ENCODE measurements at regions not wholly inside any gene's neighbourhood (a gene's known extent, or its start where the extent isn't known, plus 50 kb on each side); places are given as distances from the start of the nearest gene placed in this dataset.

GRCh38 chr3:34256791-34257190 lies 458.4 kb downstream of the PDCD6IP start:
- no peak overlapping the region for H3K27ac ChIP-seq (ENCODE audit: low read length)
- DNase-seq: no peak
- H3K27me3 ChIP-seq (ENCODE audit: control insufficient read depth, insufficient read depth): no peaks in the 10 kb centered on the region
- intact Hi-C loops (cut with DNase I): loop anchor here in 1 of 4 donors (10.0 kb wide), 1 partner anchor 428 kb away; no protein-coding TSS in a partner anchor
- peaks cover 2% of the 10 kb centered on the region for H3K4me1 ChIP-seq (ENCODE audit: control insufficient read depth, insufficient read depth, low read length)
- ATAC-seq: no peak
- no peaks in the 10 kb centered on the region for H3K9me3 ChIP-seq (ENCODE audit: control insufficient read depth, low read length)
- H3K4me3 ChIP-seq (ENCODE audit: low read length): no peak overlapping the region
- WGBS: 74% methylated on average over 2 of the region's 2 CpGs

DNA sequence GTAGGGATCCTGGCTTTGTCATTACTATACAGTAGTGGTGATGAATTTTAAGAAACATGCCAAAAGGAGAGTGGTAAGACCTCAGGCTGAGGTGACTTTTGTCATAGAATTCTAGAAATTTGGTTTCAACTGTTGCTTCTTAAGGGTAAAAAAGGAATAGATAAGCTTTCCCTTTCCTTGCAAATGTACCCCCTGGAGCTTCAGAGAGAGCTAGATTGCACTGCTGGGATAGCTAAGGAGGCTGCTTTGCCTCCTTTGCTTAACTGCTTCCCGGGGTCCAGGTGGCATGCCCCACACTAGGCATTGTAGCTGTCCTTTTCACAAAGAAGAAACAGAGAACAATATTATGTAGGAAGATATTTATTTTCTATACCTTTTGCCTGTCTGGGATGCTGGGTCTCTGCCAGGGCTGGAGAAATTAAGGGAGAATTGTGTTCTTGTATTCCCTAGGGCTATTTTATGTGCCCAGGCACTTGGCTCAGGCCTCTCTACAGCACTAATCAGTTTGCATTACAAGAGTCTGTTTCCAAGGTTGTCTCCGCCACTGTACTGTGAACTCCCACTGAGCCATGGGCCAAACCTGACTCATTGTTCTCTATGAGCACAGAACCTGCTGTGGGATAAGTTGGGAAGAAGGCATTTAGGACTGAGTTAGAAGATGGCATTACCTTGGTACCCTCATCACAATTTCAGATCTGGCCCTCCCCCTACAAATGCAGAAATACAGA lies 460.0 kb downstream of the PDCD6IP start:
- 82% methylated on average over 2 of the region's 2 CpGs for WGBS
- ATAC-seq: no peak
- H3K27ac ChIP-seq (ENCODE audit: low read length): no peak overlapping the region

GRCh38 chr3:34260271-34261000 lies 462.0 kb downstream of the PDCD6IP start:
- Histone ChIP-seq H3K4me3 (ENCODE audit: low read length) (no peak overlapping the region), H3K4me1 (ENCODE audit: control insufficient read depth, insufficient read depth, low read length) (peaks cover 2% of the 10 kb centered on the region), H3K27ac (ENCODE audit: low read length) (no peak overlapping the region), H3K9me3 (ENCODE audit: control insufficient read depth, low read length) (no peaks in the 10 kb centered on the region), H3K27me3 (ENCODE audit: control insufficient read depth, insufficient read depth) (no peaks in the 10 kb centered on the region)
- WGBS: 84% methylated on average over 2 of the region's 2 CpGs
- intact Hi-C loops (cut with DNase I): loop anchor here in 3 of 4 donors (2.0 to 10.0 kb wide), 2 partner anchors 418 to 424 kb away; no protein-coding TSS in a partner anchor
- no peak for ATAC-seq
- DNase-seq: peak; percentile 38 to 74 (median 40)

More for the DNA sequence above, 460.0 kb downstream of the PDCD6IP start:
- no peaks in the 10 kb centered on the region for H3K27me3 ChIP-seq (ENCODE audit: control insufficient read depth, insufficient read depth)
- H3K4me3 ChIP-seq (ENCODE audit: low read length): no peak overlapping the region
- no peaks in the 10 kb centered on the region for H3K9me3 ChIP-seq (ENCODE audit: control insufficient read depth, low read length)
- intact Hi-C loops (cut with DNase I): loop anchor here in 1 of 4 donors (10.0 kb wide), 1 partner anchor 426 kb away; no protein-coding TSS in a partner anchor
- H3K4me1 ChIP-seq (ENCODE audit: control insufficient read depth, insufficient read depth, low read length): peaks cover 2% of the 10 kb centered on the region
- DNase-seq: no peak

GRCh38 chr3:34261001-34261385 lies 462.6 kb downstream of the PDCD6IP start:
- no peaks in the 10 kb centered on the region for H3K9me3 ChIP-seq (ENCODE audit: control insufficient read depth, low read length)
- no peaks in the 10 kb centered on the region for H3K27me3 ChIP-seq (ENCODE audit: control insufficient read depth, insufficient read depth)
- no peak overlapping the region for H3K27ac ChIP-seq (ENCODE audit: low read length)
- DNase-seq (no peak), ATAC-seq (no peak)
- peaks cover 2% of the 10 kb centered on the region for H3K4me1 ChIP-seq (ENCODE audit: control insufficient read depth, insufficient read depth, low read length)
- intact Hi-C loops (cut with DNase I): loop anchor here in 3 of 4 donors (2.0 to 10.0 kb wide), 2 partner anchors 418 to 424 kb away; no protein-coding TSS in a partner anchor
- H3K4me3 ChIP-seq (ENCODE audit: low read length): no peak overlapping the region
- 62% methylated on average over 1 of the region's 1 CpG for WGBS

GRCh38 chr3:34263101-34263621 lies 464.7 kb downstream of the PDCD6IP start:
- Histone ChIP-seq H3K9me3 (ENCODE audit: control insufficient read depth, low read length) (no peaks in the 10 kb centered on the region), H3K4me1 (ENCODE audit: control insufficient read depth, insufficient read depth, low read length) (no peaks in the 10 kb centered on the region), H3K27ac (ENCODE audit: low read length) (no peak overlapping the region), H3K4me3 (ENCODE audit: low read length) (no peak overlapping the region), H3K27me3 (ENCODE audit: control insufficient read depth, insufficient read depth) (no peaks in the 10 kb centered on the region)
- ATAC-seq (peak in 1 of 2 donors; percentile 52), DNase-seq (peak in 1 of 3 donors; percentile 35)
- intact Hi-C loops (cut with DNase I): loop anchor here in 2 of 4 donors (10.0 kb wide), 1 partner anchor 422 kb away; no protein-coding TSS in a partner anchor
- 2% methylated on average over 4 of the region's 4 CpGs for WGBS

DNA sequence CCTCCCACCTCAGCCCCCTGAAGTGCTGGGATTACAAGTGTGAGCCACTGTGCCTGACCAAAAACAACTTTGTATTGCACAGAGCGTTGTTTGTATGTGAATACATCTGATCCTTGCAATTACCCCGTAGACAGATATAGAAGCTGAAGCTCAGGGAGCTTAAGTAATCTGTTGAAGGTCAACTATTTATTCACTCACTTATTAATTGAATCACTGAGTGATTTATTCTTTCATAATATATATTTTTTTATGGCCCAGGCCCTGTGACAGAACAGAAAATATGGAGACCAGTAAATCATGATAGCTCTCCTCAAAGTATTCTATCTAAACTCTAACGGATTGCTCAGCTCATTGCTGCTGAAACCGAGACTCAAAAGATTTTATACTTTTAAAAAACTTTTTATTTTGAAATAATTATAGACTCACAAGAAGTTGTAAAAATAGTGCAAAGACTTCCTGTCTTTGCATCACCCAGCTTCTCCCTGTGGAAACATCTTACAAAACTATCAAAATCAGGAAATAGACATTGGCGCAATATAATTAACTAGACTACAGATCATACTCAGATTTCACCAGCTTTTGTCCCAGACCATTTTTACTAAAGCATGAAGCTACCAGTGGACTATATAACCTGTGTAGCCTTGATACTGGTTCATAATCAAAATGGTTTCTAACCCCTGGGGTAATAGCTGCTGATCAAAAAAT lies 466.1 kb downstream of the PDCD6IP start:
- Histone ChIP-seq H3K9me3 (ENCODE audit: control insufficient read depth, low read length) (no peaks in the 10 kb centered on the region), H3K27ac (ENCODE audit: low read length) (no peak overlapping the region), H3K27me3 (ENCODE audit: control insufficient read depth, insufficient read depth) (no peaks in the 10 kb centered on the region), H3K4me1 (ENCODE audit: control insufficient read depth, insufficient read depth, low read length) (no peaks in the 10 kb centered on the region), H3K4me3 (ENCODE audit: low read length) (no peak overlapping the region)
- ATAC-seq (no peak), DNase-seq (no peak)
- 57% methylated on average over 5 of the region's 5 CpGs for WGBS
- intact Hi-C loops (cut with DNase I): loop anchor here in 2 of 4 donors (10.0 kb wide), 1 partner anchor 420 kb away; no protein-coding TSS in a partner anchor

DNA sequence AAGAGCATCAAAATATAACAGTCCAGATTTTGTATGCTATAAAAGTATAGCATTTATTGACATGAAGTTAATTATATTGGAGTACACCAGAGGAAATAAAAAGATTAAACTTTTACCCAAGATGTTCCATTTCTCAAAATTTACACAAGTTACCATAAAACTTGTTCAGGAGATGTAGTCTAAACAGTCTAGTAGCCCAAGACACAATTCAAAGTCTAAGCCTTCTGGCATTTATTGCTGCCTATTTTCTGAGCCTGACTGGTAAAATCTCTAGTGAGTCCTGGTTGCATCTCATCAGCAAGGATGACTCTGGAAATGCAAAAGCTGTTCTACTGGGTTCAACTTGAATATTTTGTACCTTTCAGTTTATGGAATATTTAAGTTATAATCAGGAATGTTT lies 468.7 kb downstream of the PDCD6IP start:
- no peak for ATAC-seq
- intact Hi-C loops (cut with DNase I): loop anchor here in 2 of 4 donors (10.0 kb wide), 1 partner anchor 418 kb away; no protein-coding TSS in a partner anchor
- no peaks in the 10 kb centered on the region for H3K27me3 ChIP-seq (ENCODE audit: control insufficient read depth, insufficient read depth)
- no peaks in the 10 kb centered on the region for H3K9me3 ChIP-seq (ENCODE audit: control insufficient read depth, low read length)
- no peak overlapping the region for H3K4me3 ChIP-seq (ENCODE audit: low read length)
- H3K4me1 ChIP-seq (ENCODE audit: control insufficient read depth, insufficient read depth, low read length): no peaks in the 10 kb centered on the region
- no peak overlapping the region for H3K27ac ChIP-seq (ENCODE audit: low read length)
- DNase-seq: no peak

GRCh38 chr3:34268032-34268709 lies 469.7 kb downstream of the PDCD6IP start:
- Histone ChIP-seq H3K27ac (ENCODE audit: low read length) (no peak overlapping the region), H3K9me3 (ENCODE audit: control insufficient read depth, low read length) (no peaks in the 10 kb centered on the region), H3K27me3 (ENCODE audit: control insufficient read depth, insufficient read depth) (no peaks in the 10 kb centered on the region), H3K4me3 (ENCODE audit: low read length) (no peak overlapping the region), H3K4me1 (ENCODE audit: control insufficient read depth, insufficient read depth, low read length) (no peaks in the 10 kb centered on the region)
- WGBS: 71% methylated on average over 4 of the region's 4 CpGs
- intact Hi-C loops (cut with DNase I): loop anchor here in 2 of 4 donors (10.0 kb wide), 1 partner anchor 417 kb away; no protein-coding TSS in a partner anchor
- DNase-seq (no peak), ATAC-seq (no peak)

DNA sequence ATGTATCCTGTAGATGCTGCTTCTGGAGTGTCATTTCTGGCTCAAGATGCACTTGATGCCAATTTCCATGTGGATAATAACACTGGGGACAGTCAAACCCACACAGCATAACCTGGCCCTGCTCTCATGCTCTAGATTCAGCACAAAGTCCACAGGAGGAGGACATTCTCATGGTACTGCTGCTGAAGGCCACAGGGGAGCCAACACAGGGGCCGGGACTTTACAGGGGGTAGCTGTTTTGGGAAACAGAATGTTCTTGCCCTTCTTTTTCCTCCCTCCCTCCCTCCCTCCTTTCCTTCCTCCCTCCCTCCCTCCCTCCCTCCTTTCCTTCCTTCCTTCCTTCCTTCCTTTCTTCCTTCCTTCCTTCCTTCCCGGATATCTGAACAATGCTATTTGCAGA lies 477.4 kb downstream of the PDCD6IP start:
- H3K4me3 ChIP-seq (ENCODE audit: low read length): no peak overlapping the region
- no peak overlapping the region for H3K27ac ChIP-seq (ENCODE audit: low read length)
- no peaks in the 10 kb centered on the region for H3K4me1 ChIP-seq (ENCODE audit: control insufficient read depth, insufficient read depth, low read length)
- intact Hi-C loops (cut with DNase I): no loop called here
- 52% methylated on average over 2 of the region's 2 CpGs for WGBS
- no peaks in the 10 kb centered on the region for H3K27me3 ChIP-seq (ENCODE audit: control insufficient read depth, insufficient read depth)
- ATAC-seq: no peak
- H3K9me3 ChIP-seq (ENCODE audit: control insufficient read depth, low read length): no peaks in the 10 kb centered on the region
- no peak for DNase-seq

DNA sequence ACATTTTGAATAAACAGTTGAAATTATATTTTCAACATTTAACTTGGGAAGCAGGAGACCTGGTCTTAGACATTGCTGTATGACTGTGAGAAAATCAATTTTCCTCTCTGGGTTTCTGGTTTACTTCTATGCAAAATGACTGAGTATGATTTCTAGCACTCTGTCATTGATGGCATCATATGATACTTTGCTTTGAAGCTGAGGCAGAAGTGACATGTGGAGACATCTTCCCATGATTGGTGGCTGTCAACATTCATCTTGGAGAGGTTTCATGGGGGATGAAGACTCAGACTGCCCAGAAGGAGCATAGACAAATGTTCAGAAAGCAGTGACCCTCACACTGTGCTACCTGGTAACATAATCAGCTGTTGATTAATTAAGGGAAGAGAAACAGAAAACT lies 477.9 kb downstream of the PDCD6IP start:
- Histone ChIP-seq H3K4me1 (ENCODE audit: control insufficient read depth, insufficient read depth, low read length) (no peaks in the 10 kb centered on the region), H3K27me3 (ENCODE audit: control insufficient read depth, insufficient read depth) (no peaks in the 10 kb centered on the region), H3K4me3 (ENCODE audit: low read length) (no peak overlapping the region), H3K27ac (ENCODE audit: low read length) (no peak overlapping the region), H3K9me3 (ENCODE audit: control insufficient read depth, low read length) (no peaks in the 10 kb centered on the region)
- no peak for ATAC-seq
- DNase-seq: no peak
- intact Hi-C loops (cut with DNase I): no loop called here

Measured in right cardiac atrium (tissue), 5 donors.